ENCODE measurements at regions not wholly inside any gene's neighbourhood (a gene's known extent, or its start where the extent isn't known, plus 50 kb on each side); places are given as distances from the start of the nearest gene placed in this dataset.

DNA sequence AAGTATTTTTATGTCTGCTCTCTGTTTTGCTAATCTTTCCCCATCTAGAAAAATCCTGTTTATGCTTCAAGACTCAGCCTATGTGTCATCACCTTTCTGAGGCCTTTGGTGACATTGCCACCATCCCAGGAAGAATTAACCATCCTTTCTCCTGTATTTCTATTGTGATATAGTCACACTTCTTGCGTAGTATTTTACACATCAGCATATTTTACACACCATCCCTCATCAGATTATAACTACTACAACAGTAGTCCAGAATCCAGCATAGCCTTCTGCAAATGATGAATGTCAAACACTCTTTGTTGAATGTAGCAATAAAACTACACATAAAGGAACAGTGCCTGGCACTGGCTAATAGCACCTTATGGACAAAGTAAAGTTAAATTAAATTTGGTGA lies 275.3 kb upstream of the C1orf87 start:
- TF ChIP-seq, protein P1, sequence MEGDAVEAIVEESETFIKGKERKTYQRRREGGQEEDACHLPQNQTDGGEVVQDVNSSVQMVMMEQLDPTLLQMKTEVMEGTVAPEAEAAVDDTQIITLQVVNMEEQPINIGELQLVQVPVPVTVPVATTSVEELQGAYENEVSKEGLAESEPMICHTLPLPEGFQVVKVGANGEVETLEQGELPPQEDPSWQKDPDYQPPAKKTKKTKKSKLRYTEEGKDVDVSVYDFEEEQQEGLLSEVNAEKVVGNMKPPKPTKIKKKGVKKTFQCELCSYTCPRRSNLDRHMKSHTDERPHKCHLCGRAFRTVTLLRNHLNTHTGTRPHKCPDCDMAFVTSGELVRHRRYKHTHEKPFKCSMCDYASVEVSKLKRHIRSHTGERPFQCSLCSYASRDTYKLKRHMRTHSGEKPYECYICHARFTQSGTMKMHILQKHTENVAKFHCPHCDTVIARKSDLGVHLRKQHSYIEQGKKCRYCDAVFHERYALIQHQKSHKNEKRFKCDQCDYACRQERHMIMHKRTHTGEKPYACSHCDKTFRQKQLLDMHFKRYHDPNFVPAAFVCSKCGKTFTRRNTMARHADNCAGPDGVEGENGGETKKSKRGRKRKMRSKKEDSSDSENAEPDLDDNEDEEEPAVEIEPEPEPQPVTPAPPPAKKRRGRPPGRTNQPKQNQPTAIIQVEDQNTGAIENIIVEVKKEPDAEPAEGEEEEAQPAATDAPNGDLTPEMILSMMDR (IDR thresholded peaks at IDR 0.05; ENCODE audit: low read depth, low read length, missing input control): no peak
- TF ChIP-seq RXRA (IDR thresholded peaks at IDR 0.05): no peak
